Neuronal stem cell (in vitro differentiated cells): ENCODE measurements at regions not wholly inside any gene's neighbourhood (a gene's known extent, or its start where the extent isn't known, plus 50 kb on each side); places are given as distances from the start of the nearest gene placed in this dataset.

Source experiments
- DNase-seq: peaks from one replicate; pipeline ENCODE4 v3.0.0-alpha.2; 2013; ENCODE audit warnings: low spot score
- H2AFZ ChIP-seq: one replicate; pipeline ENCODE4 v1.6.1; 2013; ENCODE audit warnings: mild to moderate bottlenecking, low read length, inconsistent platforms
- H2AK5ac ChIP-seq: 2 replicates; pipeline ENCODE4 v1.6.1; 2013; ENCODE audit warnings: low read depth, mild to moderate bottlenecking, inconsistent platforms, low read length, moderate library complexity, mixed read lengths
- H2BK120ac ChIP-seq: 2 replicates; pipeline ENCODE4 v1.6.1; 2013; ENCODE audit warnings: low read depth, mild to moderate bottlenecking, inconsistent platforms, low read length, moderate library complexity, mixed read lengths
- H2BK12ac ChIP-seq: one replicate; pipeline ENCODE4 v1.6.1; 2013; ENCODE audit warnings: low read length, inconsistent platforms
- H2BK15ac ChIP-seq: 2 replicates; pipeline ENCODE4 v1.6.1; 2013; ENCODE audit warnings: mild to moderate bottlenecking, low read length, inconsistent platforms, mixed read lengths
- H2BK5ac ChIP-seq: one replicate; pipeline ENCODE4 v1.6.1; 2013; ENCODE audit warnings: inconsistent platforms, mild to moderate bottlenecking, low read length, moderate library complexity
- H3K14ac ChIP-seq: one replicate; pipeline ENCODE4 v1.6.1; 2013; ENCODE audit warnings: low read length, inconsistent platforms
- H3K18ac ChIP-seq: 2 replicates; pipeline ENCODE4 v1.6.1; 2013; ENCODE audit warnings: low read length, inconsistent platforms
- H3K23ac ChIP-seq: 2 replicates; pipeline ENCODE4 v1.6.1; 2013; ENCODE audit warnings: low read depth, mild to moderate bottlenecking, mixed read lengths, low read length, inconsistent platforms; ENCODE audit not compliant: poor library complexity
- H3K27ac ChIP-seq: replicated peaks from 3 replicates; pipeline ENCODE4 v1.5.1; 2013; ENCODE audit warnings: low read length, inconsistent platforms
- H3K27me3 ChIP-seq, 3 experiments: 2 replicates each; pipeline ENCODE4 v1.6.1; 2013; ENCODE audit warnings: low read length in 3 of 3, mild to moderate bottlenecking in 2 of 3, inconsistent platforms in 1 of 3, low read depth in 1 of 3, mixed read lengths in 1 of 3, moderate library complexity in 1 of 3; ENCODE audit not compliant: control insufficient read depth in 3 of 3, insufficient read depth in 3 of 3
- H3K36me3 ChIP-seq, 2 donors: replicated peaks in 1 of 2; 2 replicates each; pipeline ENCODE4 v1.6.1; 2013; ENCODE audit warnings: low read length in 2 of 2; ENCODE audit not compliant: control insufficient read depth in 2 of 2, insufficient read depth in 2 of 2
- H3K4ac ChIP-seq: 2 replicates; pipeline ENCODE4 v1.6.1; 2013; ENCODE audit warnings: inconsistent platforms, mild to moderate bottlenecking, low read length, moderate library complexity
- H3K4me1 ChIP-seq, 2 donors: 1 replicate in 1 of 2; 2 replicates in 1 of 2; pipeline ENCODE4 v1.6.1; 2013; ENCODE audit warnings: low read length in 2 of 2, low read depth in 1 of 2; ENCODE audit not compliant: control insufficient read depth in 2 of 2, insufficient read depth in 1 of 2
- H3K4me2 ChIP-seq: one replicate; pipeline ENCODE4 v1.6.1; 2013; ENCODE audit warnings: mild to moderate bottlenecking, low read length, inconsistent platforms; ENCODE audit not compliant: insufficient read depth, poor library complexity, severe bottlenecking
- H3K4me3 ChIP-seq, 2 donors: 2 replicates each; pipeline ENCODE4 v1.5.1; 2013; ENCODE audit warnings: low read length in 2 of 2, mild to moderate bottlenecking in 2 of 2, inconsistent platforms in 1 of 2, moderate library complexity in 1 of 2
- H3K79me1 ChIP-seq: one replicate; pipeline ENCODE4 v1.6.1; 2013; ENCODE audit warnings: low read depth, mild to moderate bottlenecking, inconsistent platforms, low read length, moderate library complexity
- H3K9ac ChIP-seq: one replicate; pipeline ENCODE4 v1.6.1; 2013; ENCODE audit warnings: mild to moderate bottlenecking, low read depth, low read length, inconsistent platforms; ENCODE audit not compliant: poor library complexity
- H3K9me3 ChIP-seq, 2 donors: replicated peaks in 1 of 2; 2 replicates each; pipeline versions ENCODE3 to v1.6.1; 2013; ENCODE audit warnings: low read length in 2 of 2, mild to moderate bottlenecking in 2 of 2, inconsistent platforms in 1 of 2, low read depth in 1 of 2, mixed read lengths in 1 of 2, moderate library complexity in 1 of 2; ENCODE audit not compliant: control insufficient read depth in 2 of 2, insufficient read depth in 1 of 2
- H4K8ac ChIP-seq: one replicate; pipeline ENCODE4 v1.6.1; 2013; ENCODE audit warnings: low read depth, mild to moderate bottlenecking, inconsistent platforms, low read length, moderate library complexity
- H4K91ac ChIP-seq: one replicate; pipeline ENCODE4 v1.6.1; 2013; ENCODE audit warnings: low read length, low read depth, mild to moderate bottlenecking, inconsistent platforms; ENCODE audit not compliant: poor library complexity
- WGBS, 2 donors: extraction: QIAGEN DNeasy Blood & Tissue Kit; methylation state at CpG; one replicate each; pipeline ENCODE4 v1.1.7; 2013; ENCODE audit warnings: missing lambda C conversion rate in 2 of 2, mixed read lengths in 1 of 2; ENCODE audit not compliant: insufficient read length in 2 of 2, insufficient replicate concordance in 1 of 2; ENCODE audit errors: extremely low coverage in 2 of 2; 5-methylcytosine and 5-hydroxymethylcytosine counted together

DNA sequence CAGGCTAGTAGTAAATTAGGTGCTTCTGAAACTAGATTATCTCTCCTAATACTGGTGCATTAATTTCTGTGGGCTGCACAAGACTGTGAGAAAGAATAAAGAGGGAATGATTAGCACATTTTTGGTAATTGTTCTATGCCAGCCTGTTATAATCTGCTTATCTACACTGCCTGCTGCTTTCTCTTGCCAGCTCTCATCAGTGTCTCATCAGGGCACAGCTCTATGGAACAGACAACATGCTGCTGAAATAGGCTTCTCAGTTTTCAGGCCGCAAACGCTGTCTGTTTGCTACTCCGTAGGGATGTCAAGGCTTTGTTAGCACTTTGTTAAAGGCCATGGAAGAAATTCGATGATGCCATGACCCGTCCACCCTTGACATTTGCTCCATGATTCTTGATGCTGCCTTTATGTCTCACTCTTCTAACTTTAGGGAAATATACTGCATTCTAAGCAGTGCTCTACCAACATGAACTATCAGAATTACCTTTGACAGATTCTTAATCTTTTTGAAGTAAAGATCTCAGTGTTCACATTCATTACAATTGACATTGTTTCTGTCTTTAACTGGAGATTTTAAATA lies 84.0 kb upstream of the PRR20A start:
- H3K4me1 ChIP-seq, result peaks cover 0 to 6% of the 10 kb centered on the region in 2 donors
- H3K27me3 ChIP-seq, result no peaks in the 10 kb centered on the region
- no peak overlapping the region for H3K9ac ChIP-seq
- H3K79me1 ChIP-seq, result no peaks in the 10 kb centered on the region
- no peak overlapping the region for H4K91ac ChIP-seq
- no peak overlapping the region for H3K4me2 ChIP-seq
- H4K8ac ChIP-seq, result no peak overlapping the region
- no peak overlapping the region for H3K4ac ChIP-seq
- no peak overlapping the region for H3K18ac ChIP-seq
- no peak overlapping the region for H3K4me3 ChIP-seq
- no peak for DNase-seq
- H3K23ac ChIP-seq, result no peak overlapping the region
- no CpG with 5 or more reads among the region's 5 CpGs for WGBS, 2 donors
- H2BK12ac ChIP-seq, result no peak overlapping the region
- H3K14ac ChIP-seq, result no peak overlapping the region
- no peaks in the 10 kb centered on the region for H3K9me3 ChIP-seq
- no peak overlapping the region for H2BK5ac ChIP-seq
- peak overlapping the region; percentile 0 for H3K27ac ChIP-seq
- peak overlapping the region; percentile 71 for H2AFZ ChIP-seq
- H2BK120ac ChIP-seq, result no peak overlapping the region
- H3K36me3 ChIP-seq, result no peaks in the 10 kb centered on the region
- no peak overlapping the region for H2AK5ac ChIP-seq
- no peak overlapping the region for H2BK15ac ChIP-seq

DNA sequence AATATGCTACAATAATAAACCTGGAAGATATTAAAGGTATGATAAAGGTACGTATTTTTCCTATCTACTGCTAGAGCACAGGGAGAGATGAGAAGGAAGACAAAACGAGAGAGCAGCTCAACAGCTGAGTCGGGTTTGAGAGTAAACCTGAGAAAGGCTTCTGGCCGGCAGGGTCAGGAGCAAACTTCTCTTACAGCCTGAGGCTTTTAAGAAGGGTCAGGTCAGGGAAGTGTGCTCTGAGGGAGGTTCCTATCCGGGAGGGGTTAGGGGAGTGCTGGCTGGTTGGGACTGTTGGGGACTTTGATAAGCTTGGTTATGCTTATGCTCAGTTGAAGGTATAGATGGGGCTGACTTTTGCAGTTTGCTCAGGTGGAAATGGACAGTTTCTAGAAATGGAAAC lies 77.7 kb upstream of the PRR20A start:
- H2BK15ac ChIP-seq, result no peak overlapping the region
- H2AK5ac ChIP-seq, result no peak overlapping the region
- H3K4me1 ChIP-seq, result no peaks in the 10 kb centered on the region
- WGBS, 2 donors, result no CpG with 5 or more reads among the region's 5 CpGs
- H3K27me3 ChIP-seq, result no peaks in the 10 kb centered on the region
- no peak overlapping the region for H2BK12ac ChIP-seq
- no peak overlapping the region for H3K23ac ChIP-seq
- no peak overlapping the region for H2BK5ac ChIP-seq
- H3K4me3 ChIP-seq, result no peak overlapping the region
- H3K9ac ChIP-seq, result no peak overlapping the region
- no peak overlapping the region for H3K14ac ChIP-seq
- no peak overlapping the region for H2BK120ac ChIP-seq
- H2AFZ ChIP-seq, result peak overlapping the region; percentile 5
- no peaks in the 10 kb centered on the region for H3K9me3 ChIP-seq
- no peak overlapping the region for H3K27ac ChIP-seq
- no peak overlapping the region for H3K4ac ChIP-seq
- no peak overlapping the region for H4K91ac ChIP-seq
- no peak overlapping the region for H3K18ac ChIP-seq
- H3K79me1 ChIP-seq, result no peaks in the 10 kb centered on the region
- H3K4me2 ChIP-seq, result no peak overlapping the region
- no peak for DNase-seq
- no peaks in the 10 kb centered on the region for H3K36me3 ChIP-seq
- H4K8ac ChIP-seq, result no peak overlapping the region

DNA sequence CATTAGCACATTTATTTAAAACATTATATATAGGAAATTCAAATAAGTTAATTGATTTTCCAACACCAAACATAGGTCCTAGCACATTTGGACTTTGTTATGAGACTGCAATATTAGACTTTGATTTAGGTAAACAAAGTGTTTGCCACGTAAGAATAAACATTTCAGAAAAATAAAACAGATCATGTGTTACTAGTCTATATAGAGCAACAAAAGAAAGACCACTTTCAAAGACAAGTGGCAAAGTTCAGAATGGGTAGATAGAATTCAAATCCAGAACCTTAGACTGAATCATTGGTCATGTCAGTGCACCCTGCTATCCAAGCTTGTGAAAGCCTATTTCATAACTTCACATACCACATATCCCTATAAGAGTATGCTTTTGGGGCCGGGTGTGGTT lies 66.7 kb upstream of the PRR20A start:
- Histone ChIP-seq H3K27ac (no peak overlapping the region), H2BK120ac (no peak overlapping the region), H3K23ac (no peak overlapping the region), H2AK5ac (no peak overlapping the region), H3K4me2 (no peak overlapping the region), H3K9me3 (no peaks in the 10 kb centered on the region), H4K91ac (no peak overlapping the region), H3K4ac (no peak overlapping the region), H2BK5ac (no peak overlapping the region), H3K4me1 (peaks cover 0 to 1% of the 10 kb centered on the region in 2 donors), H2BK15ac (no peak overlapping the region), H3K18ac (no peak overlapping the region), H3K27me3 (no peaks in the 10 kb centered on the region), H3K4me3 (no peak overlapping the region), H3K79me1 (no peaks in the 10 kb centered on the region), H3K14ac (no peak overlapping the region), H2AFZ (no peak overlapping the region), H4K8ac (no peak overlapping the region), H3K36me3 (no peaks in the 10 kb centered on the region), H2BK12ac (no peak overlapping the region), H3K9ac (no peak overlapping the region)
- no peak for DNase-seq
- no CpG with 5 or more reads among the region's 2 CpGs for WGBS, 2 donors

DNA sequence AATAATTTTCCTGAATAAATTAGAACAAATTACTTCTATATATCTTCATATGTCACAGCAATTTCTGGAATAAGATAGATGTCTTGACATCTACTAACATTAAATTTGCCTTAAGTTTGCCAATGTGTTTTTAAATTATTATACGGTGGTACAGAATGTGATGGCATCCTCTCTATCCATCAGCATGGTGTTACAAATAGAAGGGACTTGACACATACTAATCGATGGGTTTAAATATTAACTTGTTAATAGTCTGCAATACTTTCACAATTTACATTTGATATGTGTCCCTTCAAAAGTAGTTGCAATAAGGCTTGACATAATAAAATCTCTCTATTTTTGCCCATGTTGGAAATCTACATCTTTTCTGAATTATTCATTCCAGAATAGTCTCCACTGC lies 65.1 kb upstream of the PRR20A start:
- Histone ChIP-seq H2BK15ac (no peak overlapping the region), H3K36me3 (no peaks in the 10 kb centered on the region), H3K4me3 (no peak overlapping the region), H4K91ac (no peak overlapping the region), H3K9ac (no peak overlapping the region), H3K14ac (no peak overlapping the region), H2AK5ac (no peak overlapping the region), H3K27ac (no peak overlapping the region), H3K27me3 (no peaks in the 10 kb centered on the region), H2BK5ac (no peak overlapping the region), H2BK12ac (no peak overlapping the region), H2BK120ac (no peak overlapping the region), H3K9me3 (no peaks in the 10 kb centered on the region), H3K18ac (no peak overlapping the region), H3K4me2 (no peak overlapping the region), H3K79me1 (no peaks in the 10 kb centered on the region), H4K8ac (no peak overlapping the region), H3K4ac (no peak overlapping the region), H3K23ac (no peak overlapping the region), H2AFZ (no peak overlapping the region), H3K4me1 (no peaks in the 10 kb centered on the region)
- WGBS, 2 donors, result no CpG with 5 or more reads among the region's 2 CpGs
- DNase-seq, result no peak
